ENCODE measurements at regions not wholly inside any gene's neighbourhood (a gene's known extent, or its start where the extent isn't known, plus 50 kb on each side); places are given as distances from the start of the nearest gene placed in this dataset.

GRCh38 chr14:34189866-34190265 lies 239.0 kb upstream of the EGLN3 start:
- H3K9me3 ChIP-seq (ENCODE audit: control insufficient read depth in 1 of 2, insufficient read depth in 1 of 2, low read depth in 1 of 2, low read length in 2 of 2): no peaks in the 10 kb centered on the region
- no peak overlapping the region for H3K9ac ChIP-seq (ENCODE audit: low read length)
- ChIA-PET RAD21 (ENCODE audit: low non-redundant PET in 1 of 2, low total read pairs in 2 of 2, uncharacterized antibody in 2 of 2, unreplicated experiment in 2 of 2) (no interaction called here), POLR2A (no interaction called here), CTCF (no interaction called here)
- H3K4me1 ChIP-seq (ENCODE audit: control insufficient read depth in 1 of 2, insufficient read depth in 2 of 2, low read length in 2 of 2): no peaks in the 10 kb centered on the region
- no peak overlapping the region for H2AFZ ChIP-seq (ENCODE audit: low read depth, low read length, poor library complexity, severe bottlenecking)
- TF ChIP-seq FOSL1 (IDR thresholded peaks at IDR 0.05; ENCODE audit: low read depth) (no peak), REST (IDR thresholded peaks at IDR 0.05; ENCODE audit: low read depth) (no peak), JUND (IDR thresholded peaks at IDR 0.05) (no peak), EGR1 (IDR thresholded peaks at IDR 0.05; ENCODE audit: low read depth) (no peak), POLR2AphosphoS5 (IDR thresholded peaks at IDR 0.05; ENCODE audit: low read depth, low read length) (no peak), ZFX (IDR thresholded peaks at IDR 0.05) (no peak), SRF (IDR thresholded peaks at IDR 0.05; ENCODE audit: low read depth) (no peak)
- H3K27ac ChIP-seq (ENCODE audit: low read depth, low read length): no peak overlapping the region
- no peaks in the 10 kb centered on the region for H3K27me3 ChIP-seq (ENCODE audit: insufficient read depth, low read length)
- no peak for DNase-seq (ENCODE audit: low read depth, low spot score)
- ATAC-seq: no peak
- no TSS peak for BruUV-seq (replicated peaks)
- no peaks in the 10 kb centered on the region for H3K79me2 ChIP-seq (ENCODE audit: insufficient read depth, low read length)
- no peak overlapping the region for H3K4me2 ChIP-seq (ENCODE audit: low read length)
- intact Hi-C loops (cut with micrococcal nuclease): no loop called here
- no peaks in the 10 kb centered on the region for H3K9me2 ChIP-seq (ENCODE audit: insufficient read depth)
- H3K4me3 ChIP-seq (replicated peaks in 1 of 2; ENCODE audit: low read depth in 1 of 2, low read length in 2 of 2): no peak overlapping the region
- no peaks in the 10 kb centered on the region for H4K20me1 ChIP-seq (ENCODE audit: insufficient read depth)
- no peaks in the 10 kb centered on the region for H3K36me3 ChIP-seq (ENCODE audit: control insufficient read depth in 1 of 2, insufficient read depth in 2 of 2, low read length in 2 of 2)

- intact Hi-C loops (cut with micrococcal nuclease): no loop called here
- Histone ChIP-seq H4K20me1 (ENCODE audit: insufficient read depth) (no peaks in the 10 kb centered on the region), H3K27me3 (ENCODE audit: insufficient read depth, low read length) (no peaks in the 10 kb centered on the region), H3K9me3 (ENCODE audit: control insufficient read depth in 1 of 2, insufficient read depth in 1 of 2, low read depth in 1 of 2, low read length in 2 of 2) (no peaks in the 10 kb centered on the region), H3K9me2 (ENCODE audit: insufficient read depth) (no peaks in the 10 kb centered on the region), H3K4me3 (replicated peaks in 1 of 2; ENCODE audit: low read depth in 1 of 2, low read length in 2 of 2) (no peak overlapping the region), H3K4me1 (ENCODE audit: control insufficient read depth in 1 of 2, insufficient read depth in 2 of 2, low read length in 2 of 2) (no peaks in the 10 kb centered on the region), H3K27ac (ENCODE audit: low read depth, low read length) (no peak overlapping the region), H2AFZ (ENCODE audit: low read depth, low read length, poor library complexity, severe bottlenecking) (no peak overlapping the region), H3K36me3 (ENCODE audit: control insufficient read depth in 1 of 2, insufficient read depth in 2 of 2, low read length in 2 of 2) (no peaks in the 10 kb centered on the region), H3K9ac (ENCODE audit: low read length) (no peak overlapping the region), H3K4me2 (ENCODE audit: low read length) (no peak overlapping the region), H3K79me2 (ENCODE audit: insufficient read depth, low read length) (no peaks in the 10 kb centered on the region)
- POLR2A ChIA-PET: no interaction called here
- TF ChIP-seq ZNF274 (IDR thresholded peaks at IDR 0.05; ENCODE audit: low read depth, low read length) (no peak), SRF (IDR thresholded peaks at IDR 0.05; ENCODE audit: low read depth) (no peak), EGR1 (IDR thresholded peaks at IDR 0.05; ENCODE audit: low read depth) (no peak), EZH2 (IDR thresholded peaks at IDR 0.05) (no peak), ELF1 (IDR thresholded peaks at IDR 0.05; ENCODE audit: borderline replicate concordance, low read depth) (no peak), SP1 (IDR thresholded peaks at IDR 0.05; ENCODE audit: low read depth) (no peak), ZBTB33 (IDR thresholded peaks at IDR 0.05; ENCODE audit: extremely low read depth, insufficient replicate concordance, low read length) (no peak), SIN3A (IDR thresholded peaks at IDR 0.05; ENCODE audit: low read depth) (no peak), ATF3 (IDR thresholded peaks at IDR 0.05) (no peak), EZH2phosphoT487 (IDR thresholded peaks at IDR 0.05; ENCODE audit: borderline replicate concordance) (no peak), TCF7L2 (IDR thresholded peaks at IDR 0.05; ENCODE audit: borderline replicate concordance, extremely low read depth, insufficient read depth, insufficient read length) (no peak), ZFX (IDR thresholded peaks at IDR 0.05) (no peak)
- RAD21 ChIA-PET (ENCODE audit: low non-redundant PET in 1 of 2, low total read pairs in 2 of 2, uncharacterized antibody in 2 of 2, unreplicated experiment in 2 of 2): no interaction called here
- BruUV-seq (replicated peaks): no TSS peak
- DNase-seq (ENCODE audit: low read depth, low spot score) (no peak), ATAC-seq (no peak)
- CTCF ChIA-PET: no interaction called here
Observed at GRCh38 chr14:34187519-34188044, 236.7 kb upstream of the EGLN3 start.

Data from HCT116 (cell line).